Globus pallidus (tissue), 1 donor: ENCODE measurements at regions not wholly inside any gene's neighbourhood (a gene's known extent, or its start where the extent isn't known, plus 50 kb on each side); places are given as distances from the start of the nearest gene placed in this dataset.
"Not testable (repeated sequence)": the region's sequence is repeated elsewhere in the genome, so short reads cannot be mapped to it uniquely, and the experiment has no call there.

Source experiments
- DNase-seq: peaks from one replicate; pipeline ENCODE4 v3.0.0-alpha.2; 2015; ENCODE audit warnings: low spot score

- DNase-seq = no peak
Observed at GRCh38 chr15:62369454-62369853, 204.4 kb upstream of the C2CD4B start.

DNA sequence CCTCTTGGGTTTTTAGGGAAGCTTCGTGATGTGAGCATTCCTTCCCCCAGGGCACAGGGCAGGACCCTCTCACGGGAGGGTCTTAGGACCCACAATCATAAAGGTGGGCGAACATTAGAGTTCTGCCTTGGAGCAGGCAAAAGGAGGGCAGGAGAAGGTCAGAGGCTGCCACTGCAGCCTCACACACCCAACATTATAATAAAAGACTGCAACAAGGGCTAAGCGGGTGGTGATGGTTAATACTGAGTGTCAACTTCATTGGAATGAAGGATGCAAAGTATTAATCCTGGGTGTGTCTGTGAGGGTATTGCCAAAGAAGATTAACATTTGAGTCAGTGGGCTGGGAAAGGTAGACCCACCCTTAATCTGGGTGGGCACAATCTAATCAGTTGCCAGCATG lies 206.6 kb upstream of the C2CD4B start:
- DNase-seq = not testable (repeated sequence)

DNA sequence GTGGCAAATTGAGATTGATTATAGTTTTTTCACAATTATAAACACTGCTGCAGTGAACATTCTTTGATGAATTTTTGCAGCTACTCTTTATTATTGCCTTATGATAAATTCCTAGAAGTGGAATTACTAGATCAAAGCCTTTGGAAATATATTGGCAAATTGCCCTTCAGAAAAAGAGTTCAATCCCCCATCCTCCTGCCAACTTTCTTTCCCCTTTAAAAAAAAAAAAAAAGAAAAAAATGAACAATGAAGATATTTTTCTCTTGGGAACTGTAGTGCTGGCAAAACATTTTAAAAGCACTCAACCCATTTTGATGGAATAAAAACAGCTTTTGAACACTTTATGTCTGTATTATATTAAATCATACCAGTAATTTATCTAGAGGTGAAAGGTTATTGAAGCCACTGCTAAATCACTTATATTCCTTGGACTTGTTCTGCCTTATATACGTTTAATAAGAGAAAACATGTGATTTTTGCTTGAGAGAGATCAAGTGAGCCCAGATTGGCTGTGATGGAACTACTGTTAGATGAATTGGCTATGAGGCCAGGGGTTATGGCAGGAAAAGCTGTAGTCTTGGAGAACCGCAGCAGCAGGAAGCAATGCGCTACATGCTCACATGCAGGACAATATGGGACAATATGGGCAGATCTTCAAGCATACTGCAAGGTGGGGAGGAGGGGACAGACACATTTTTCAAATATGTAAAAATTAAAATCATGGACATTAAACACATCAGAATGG lies 212.8 kb upstream of the C2CD4B start:
- no peak for DNase-seq

- DNase-seq = no peak
Observed at GRCh38 chr15:62378772-62379498, 213.8 kb upstream of the C2CD4B start.

DNA sequence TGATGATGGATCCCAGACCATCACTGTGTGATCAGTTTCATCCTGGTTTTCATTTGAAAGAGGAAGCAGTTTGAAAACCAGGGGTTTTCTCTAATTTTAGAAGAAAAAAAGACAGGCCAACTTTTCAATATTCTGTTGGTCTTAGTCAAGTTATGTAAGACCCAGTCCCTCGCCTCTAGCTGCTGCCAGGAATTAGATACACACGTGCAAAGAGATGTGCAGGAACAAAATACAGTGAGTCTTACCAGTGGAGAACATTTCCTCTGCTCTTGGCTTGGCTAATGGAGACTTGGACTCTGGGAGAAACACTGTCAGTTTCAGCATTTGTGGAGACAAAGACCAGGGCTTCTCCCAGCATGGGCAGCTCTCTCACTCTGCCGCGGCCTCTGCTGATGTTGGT lies 214.9 kb upstream of the C2CD4B start:
- no peak for DNase-seq

GRCh38 chr15:62382046-62382445 lies 217.0 kb upstream of the C2CD4B start:
- DNase-seq = no peak

DNA sequence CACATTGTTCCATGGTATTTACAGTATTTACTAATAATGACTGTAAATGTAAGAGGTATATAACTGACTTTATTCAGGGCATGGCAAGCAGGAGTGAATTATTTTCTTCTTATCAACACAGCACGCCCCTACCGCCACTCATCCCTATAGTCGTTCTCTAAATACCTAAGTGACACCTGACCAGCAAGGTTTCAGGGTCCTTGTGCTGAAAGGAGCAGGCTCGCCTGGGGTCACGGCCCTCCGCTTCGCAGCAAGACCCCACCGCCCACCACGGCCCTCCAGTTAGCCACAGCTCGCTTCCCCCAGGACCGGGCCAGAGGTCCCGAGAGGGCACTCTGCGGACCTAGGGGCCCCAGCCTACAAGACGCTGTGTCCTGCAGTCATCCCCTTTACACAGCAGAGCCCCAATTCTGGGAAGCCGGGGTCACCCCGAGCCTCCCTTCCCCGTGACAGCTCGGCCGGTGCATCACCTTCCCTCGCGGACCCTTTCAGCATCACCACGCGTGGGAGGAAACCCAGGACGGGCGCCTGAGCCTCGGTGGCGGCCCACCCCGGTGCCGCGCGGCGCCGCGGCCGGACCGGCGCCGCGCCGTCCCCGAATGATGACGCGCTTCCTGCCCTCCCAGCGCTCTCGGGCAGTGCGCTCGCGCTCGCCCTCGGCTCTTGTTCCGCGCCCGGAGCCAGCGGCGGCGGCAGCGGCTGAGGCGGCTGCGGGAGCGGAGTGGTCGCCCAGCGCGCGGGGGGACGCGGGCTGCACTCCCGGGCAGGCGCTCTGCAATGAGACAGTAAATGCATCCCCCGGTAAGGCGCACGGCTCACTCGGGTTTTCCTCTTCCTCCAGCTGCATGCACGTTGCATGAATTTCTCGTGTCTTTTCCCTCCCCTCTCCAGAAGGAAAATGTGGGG lies 225.1 kb upstream of the C2CD4B start, which contains the start of gene TLN2:
Gene TLN2, plus strand, starts transcription at position 666 of the 906 bp plus-strand sequence.
- DNase-seq = peak; percentile 77

GRCh38 chr15:62390791-62391640 lies 225.9 kb upstream of the C2CD4B start:
- DNase-seq = peak; percentile 36

DNA sequence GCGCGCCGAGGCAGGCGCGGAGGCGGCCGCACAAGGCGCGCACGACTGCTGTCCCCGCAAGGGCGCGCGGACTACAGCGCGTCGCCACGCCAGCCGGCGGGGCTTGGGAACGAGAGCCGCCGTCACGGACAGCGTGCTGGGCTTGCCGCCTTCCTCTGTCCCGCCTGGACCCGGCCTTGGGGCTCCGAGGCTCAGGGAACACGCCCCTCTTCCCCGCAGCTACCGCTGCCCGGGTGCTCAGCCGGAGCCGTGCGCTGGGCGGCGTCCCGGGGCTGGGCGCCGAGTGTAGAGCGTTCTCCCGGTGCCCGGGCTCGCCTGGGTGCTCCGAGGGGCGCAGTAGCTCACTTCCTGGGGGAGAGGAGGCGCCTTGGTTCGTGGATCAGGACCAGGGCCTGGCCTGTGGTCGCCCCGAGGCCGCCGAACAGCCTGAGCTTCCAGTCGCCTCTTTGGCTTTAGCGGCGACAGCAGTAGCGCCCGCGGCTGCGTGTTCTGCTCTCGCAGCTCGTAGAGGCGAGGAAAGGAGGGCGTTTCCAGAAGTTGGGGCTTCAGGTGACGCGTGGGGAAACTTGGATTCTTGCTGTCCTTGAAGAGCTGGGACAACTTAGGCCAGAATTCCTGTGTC lies 226.7 kb upstream of the C2CD4B start:
- peak; percentile 19 for DNase-seq

- no peak for DNase-seq
Observed at GRCh38 chr15:62392376-62392775, 227.3 kb upstream of the C2CD4B start.

GRCh38 chr15:62393196-62393595 lies 228.1 kb upstream of the C2CD4B start:
- no peak for DNase-seq

GRCh38 chr15:62394079-62394478 lies 229.0 kb upstream of the C2CD4B start:
- no peak for DNase-seq

GRCh38 chr15:62400778-62401177 lies 235.7 kb upstream of the C2CD4B start:
- no peak for DNase-seq

GRCh38 chr15:62402687-62403086 lies 237.6 kb upstream of the C2CD4B start:
- DNase-seq = no peak

DNA sequence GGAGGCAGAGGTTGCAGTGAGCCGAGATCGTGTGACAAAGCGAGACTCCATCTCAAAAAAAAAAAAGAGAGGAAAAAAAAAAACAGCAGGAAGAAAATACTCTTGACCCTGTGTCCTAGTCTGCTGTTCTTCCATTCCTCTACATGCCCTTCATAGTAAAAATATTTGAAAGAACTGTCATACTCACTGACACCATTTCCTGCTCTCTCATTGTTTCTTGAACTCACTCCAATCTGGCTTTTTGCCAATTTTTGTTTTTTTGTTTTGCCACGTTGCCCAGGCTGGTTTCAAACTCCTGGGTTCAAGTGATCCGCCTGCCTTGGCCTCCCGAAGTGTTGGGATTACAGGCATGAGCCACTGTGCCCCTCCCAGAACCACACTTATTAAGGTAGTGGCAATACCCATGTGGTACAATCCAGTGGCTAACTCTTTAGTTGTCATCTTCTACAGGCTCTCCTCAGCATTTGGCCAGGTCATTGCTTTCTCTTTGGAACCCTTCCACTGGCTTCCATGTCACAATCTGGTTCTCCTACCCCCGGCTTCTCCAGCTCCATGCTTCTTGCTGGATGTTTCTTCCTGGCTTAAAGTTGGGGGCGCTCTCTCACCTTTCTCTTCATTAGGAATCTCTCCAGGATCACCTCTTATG lies 238.2 kb upstream of the C2CD4B start:
- no peak for DNase-seq

DNA sequence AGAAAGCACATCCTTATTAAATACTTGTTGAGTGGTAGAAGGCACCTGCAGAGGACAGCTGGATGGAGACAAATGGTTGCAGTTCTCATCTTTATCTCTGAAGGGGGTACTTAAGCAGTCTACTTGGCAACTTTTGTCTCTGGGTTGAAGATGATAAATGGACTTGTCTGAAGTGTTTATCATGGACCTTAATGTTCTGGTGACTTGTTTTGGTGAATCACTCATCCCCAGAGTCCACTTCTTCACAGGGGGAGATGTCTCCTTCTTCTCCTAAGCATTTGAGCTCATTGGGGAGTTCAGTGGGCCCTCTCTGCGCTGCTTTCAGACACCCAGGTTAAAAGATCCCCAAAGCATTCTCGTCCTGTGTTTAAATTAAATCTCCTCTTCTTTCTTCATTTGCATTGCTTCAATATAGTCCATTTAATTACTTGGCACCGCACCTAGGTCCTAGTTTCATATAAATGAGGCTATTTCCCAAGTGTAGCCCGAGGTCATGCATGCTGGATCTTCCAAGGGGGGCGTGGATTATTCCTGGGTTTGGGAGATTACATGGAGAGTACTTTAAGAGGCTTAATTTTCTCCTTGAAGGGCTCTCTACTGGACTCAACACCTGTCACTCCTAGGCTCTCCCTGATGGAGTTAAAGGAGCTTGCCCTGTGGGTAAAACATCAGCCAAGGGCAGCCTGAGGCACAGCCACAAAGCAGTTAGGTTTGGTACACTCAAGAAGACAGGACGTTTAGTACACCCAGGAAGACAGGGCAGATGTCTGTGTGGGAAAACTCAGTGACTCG lies 239.3 kb upstream of the C2CD4B start:
- no peak for DNase-seq

- DNase-seq = no peak
Observed at GRCh38 chr15:62406305-62406891, 241.3 kb upstream of the C2CD4B start.

DNA sequence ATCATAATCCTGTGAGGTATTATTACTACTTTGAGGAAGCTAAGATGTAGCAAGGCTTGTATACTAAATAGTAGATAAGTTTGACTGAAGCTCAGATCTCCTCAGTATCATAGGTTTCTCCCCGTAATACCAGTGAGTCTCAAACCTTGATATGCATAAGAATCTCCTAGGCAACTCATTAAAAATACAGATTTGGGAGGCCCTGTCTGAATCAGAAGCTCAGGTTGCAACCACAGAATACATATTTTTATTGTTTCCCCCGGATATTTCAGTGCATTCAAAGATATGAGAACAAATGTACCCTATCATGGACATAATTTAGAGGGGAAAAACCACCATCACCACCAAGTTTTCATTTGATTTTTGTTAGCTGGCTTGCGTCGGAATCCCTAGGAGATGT lies 242.1 kb upstream of the C2CD4B start:
- DNase-seq = no peak

DNA sequence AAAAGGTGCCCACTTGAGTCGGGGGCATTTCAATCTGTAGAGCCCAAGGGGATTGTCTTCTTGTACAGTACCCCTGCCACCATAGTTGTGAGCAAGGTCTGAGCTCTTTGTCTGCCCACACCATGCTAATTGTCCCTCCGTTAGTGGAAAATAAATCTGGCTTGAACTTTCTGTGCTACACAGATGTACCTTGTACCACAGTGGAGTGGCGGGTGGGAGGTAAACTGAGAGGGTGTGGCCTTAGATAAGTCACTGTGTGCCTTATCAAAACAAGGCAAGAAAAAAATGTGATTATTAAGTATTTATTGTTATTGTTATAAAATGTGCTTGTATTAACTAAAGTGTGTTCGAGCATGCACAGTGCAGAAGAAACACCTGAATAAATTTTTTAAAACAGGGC lies 242.9 kb upstream of the C2CD4B start:
- no peak for DNase-seq
